WTC11 (cell line): ENCODE measurements at regions not wholly inside any gene's neighbourhood (a gene's known extent, or its start where the extent isn't known, plus 50 kb on each side); places are given as distances from the start of the nearest gene placed in this dataset.

Source experiments
- ATAC-seq: fragments of 200-7000 bp; cut with Tn5 transposase; 2 replicates; pipeline ENCODE4 v1.10.0; 2021; ENCODE audit warnings: mild to moderate bottlenecking, moderate library complexity
- CTCF ChIA-PET: fragments of 300-600 bp; sonication (Branson Sonifier 250); formaldehyde crosslinking; loops from one replicate; lab custom pipeline; 2021; ENCODE audit warnings: antibody characterized with exemption; lab: Charles Lee
- POLR2A ChIA-PET: fragments of 350-600 bp; sonication (Branson Sonifier 250); formaldehyde crosslinking; loops from one replicate; lab custom pipeline; 2021; ENCODE audit warnings: antibody characterized with exemption; lab: Charles Lee
- DNase-seq: peaks from one replicate; pipeline ENCODE4 v3.0.0; 2021; ENCODE audit warnings: low spot score
- H3K27ac Mint-ChIP-seq: 2 replicates; pipeline ENCODE4 v1.8.0; 2021; ENCODE audit warnings: mixed read lengths
- H3K27me3 Mint-ChIP-seq: 2 replicates; pipeline ENCODE4 v1.8.0; 2021; ENCODE audit warnings: low read depth, mild to moderate bottlenecking, moderate library complexity, mixed read lengths
- H3K36me3 Mint-ChIP-seq: 2 replicates; pipeline ENCODE4 v1.8.0; 2021; ENCODE audit warnings: mixed read lengths
- H3K4me1 Mint-ChIP-seq: 2 replicates; pipeline ENCODE4 v1.8.0; 2022; ENCODE audit warnings: mixed read lengths
- H3K4me3 Mint-ChIP-seq: 2 replicates; pipeline ENCODE4 v1.8.0; 2021; ENCODE audit warnings: mild to moderate bottlenecking, moderate library complexity, mixed read lengths
- H3K9me3 Mint-ChIP-seq: 2 replicates; pipeline ENCODE4 v1.8.0; 2021; ENCODE audit warnings: mixed read lengths
- CBFB ChIP-seq: sonication (generic); formaldehyde crosslinking; IDR thresholded peaks from 2 replicates; pipeline ENCODE4 v1.8.1; 2022; ENCODE audit warnings: mild to moderate bottlenecking, low read depth, missing genetic modification reagents
- ELF4 ChIP-seq: sonication (generic); formaldehyde crosslinking; IDR thresholded peaks from 2 replicates; pipeline ENCODE4 v1.8.1; 2022; ENCODE audit warnings: low read depth, mild to moderate bottlenecking, moderate library complexity, missing genetic modification reagents
- FOXP4 ChIP-seq: sonication (generic); formaldehyde crosslinking; IDR thresholded peaks from 2 replicates; pipeline ENCODE4 v1.8.0; 2022; ENCODE audit warnings: mild to moderate bottlenecking, missing genetic modification reagents
- GABPB1 ChIP-seq: sonication (generic); formaldehyde crosslinking; IDR thresholded peaks from 2 replicates; pipeline ENCODE4 v1.8.1; 2023; ENCODE audit warnings: mild to moderate bottlenecking, missing genetic modification reagents
- MAX ChIP-seq: sonication (generic); formaldehyde crosslinking; IDR thresholded peaks from 2 replicates; pipeline ENCODE4 v1.8.0; 2022; ENCODE audit warnings: mild to moderate bottlenecking, missing genetic modification reagents
- MXD4 ChIP-seq: fragments of 250-450 bp; sonication (Bioruptor Pico); IDR thresholded peaks from 2 replicates; pipeline ENCODE4 v1.8.0; 2021; ENCODE audit warnings: mild to moderate bottlenecking, moderate library complexity, borderline replicate concordance
- NFATC4 ChIP-seq: fragments of 250-450 bp; sonication (Bioruptor Pico); IDR thresholded peaks from 2 replicates; pipeline ENCODE4 v1.9.0; 2021; ENCODE audit warnings: mild to moderate bottlenecking
- NR2C2 ChIP-seq: sonication (generic); formaldehyde crosslinking; IDR thresholded peaks from 2 replicates; pipeline ENCODE4 v1.8.0; 2022; ENCODE audit warnings: mild to moderate bottlenecking, missing genetic modification reagents
- PRRX2 ChIP-seq: fragments of 250-450 bp; sonication (Bioruptor Pico); IDR thresholded peaks from 2 replicates; pipeline ENCODE4 v1.8.0; 2021; ENCODE audit warnings: mild to moderate bottlenecking
- ZNF396 ChIP-seq: fragments of 250-450 bp; sonication (Bioruptor Pico); IDR thresholded peaks from 2 replicates; pipeline ENCODE4 v1.8.0; 2021; ENCODE audit warnings: mild to moderate bottlenecking, moderate library complexity, borderline replicate concordance
- ZNF416 ChIP-seq: fragments of 250-450 bp; sonication (Bioruptor Pico); IDR thresholded peaks from 2 replicates; pipeline ENCODE4 v1.9.0; 2021; ENCODE audit warnings: mild to moderate bottlenecking, inconsistent platforms
- ZNF423 ChIP-seq: fragments of 250-450 bp; sonication (Bioruptor Pico); IDR thresholded peaks from 2 replicates; pipeline ENCODE4 v2.1.2; 2022; ENCODE audit warnings: mild to moderate bottlenecking, moderate library complexity
- ZNF532 ChIP-seq: fragments of 250-450 bp; sonication (Bioruptor Pico); IDR thresholded peaks from 2 replicates; pipeline ENCODE4 v1.9.0; 2021; ENCODE audit warnings: mild to moderate bottlenecking, borderline replicate concordance
- TF ChIP-seq, protein P1 (sequence below): sonication (generic); formaldehyde crosslinking; IDR thresholded peaks from 2 replicates; pipeline ENCODE4 v1.8.0; 2022; ENCODE audit warnings: mild to moderate bottlenecking, missing genetic modification reagents
- TF ChIP-seq, protein P2 (sequence below): fragments of 250-450 bp; sonication (Bioruptor Pico); IDR thresholded peaks from 2 replicates; pipeline ENCODE4 v1.9.0; 2021; ENCODE audit warnings: moderate library complexity, mild to moderate bottlenecking, inconsistent platforms, borderline replicate concordance
- TF ChIP-seq, protein P3 (sequence below): sonication (generic); formaldehyde crosslinking; conservative IDR thresholded peaks from 2 replicates; pipeline ENCODE4 v1.8.1; 2023; ENCODE audit warnings: mild to moderate bottlenecking, low read depth, missing genetic modification reagents, moderate library complexity
- TF ChIP-seq, protein P4 (sequence below): fragments of 250-450 bp; sonication (Bioruptor Pico); IDR thresholded peaks from 2 replicates; pipeline ENCODE4 v1.9.0; 2021; ENCODE audit warnings: mild to moderate bottlenecking

- H3K4me3 Mint-ChIP-seq = no peak overlapping the region
- no peaks in the 10 kb centered on the region for H3K4me1 Mint-ChIP-seq
- ChIA-PET POLR2A (no interaction called here), CTCF (no interaction called here)
- no peak overlapping the region for H3K27ac Mint-ChIP-seq
- no peak for TF ChIP-seq GABPB1 (CRISPR knock-in tag)
- TF ChIP-seq, protein P1, sequence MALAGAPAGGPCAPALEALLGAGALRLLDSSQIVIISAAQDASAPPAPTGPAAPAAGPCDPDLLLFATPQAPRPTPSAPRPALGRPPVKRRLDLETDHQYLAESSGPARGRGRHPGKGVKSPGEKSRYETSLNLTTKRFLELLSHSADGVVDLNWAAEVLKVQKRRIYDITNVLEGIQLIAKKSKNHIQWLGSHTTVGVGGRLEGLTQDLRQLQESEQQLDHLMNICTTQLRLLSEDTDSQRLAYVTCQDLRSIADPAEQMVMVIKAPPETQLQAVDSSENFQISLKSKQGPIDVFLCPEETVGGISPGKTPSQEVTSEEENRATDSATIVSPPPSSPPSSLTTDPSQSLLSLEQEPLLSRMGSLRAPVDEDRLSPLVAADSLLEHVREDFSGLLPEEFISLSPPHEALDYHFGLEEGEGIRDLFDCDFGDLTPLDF (CRISPR knock-in tag) = no peak
- TF ChIP-seq NR2C2 (CRISPR knock-in tag) = no peak
- TF ChIP-seq, protein P2, sequence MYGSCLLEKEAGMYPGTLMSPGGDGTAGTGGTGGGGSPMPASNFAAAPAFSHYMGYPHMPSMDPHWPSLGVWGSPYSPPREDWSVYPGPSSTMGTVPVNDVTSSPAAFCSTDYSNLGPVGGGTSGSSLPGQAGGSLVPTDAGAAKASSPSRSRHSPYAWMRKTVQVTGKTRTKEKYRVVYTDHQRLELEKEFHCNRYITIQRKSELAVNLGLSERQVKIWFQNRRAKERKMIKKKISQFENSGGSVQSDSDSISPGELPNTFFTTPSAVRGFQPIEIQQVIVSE = no peak
- no peak for TF ChIP-seq NFATC4 (CRISPR knock-in tag)
- TF ChIP-seq MAX = no peak
- TF ChIP-seq ZNF423 (CRISPR knock-in tag) = no peak
- no peak for TF ChIP-seq ELF4 (CRISPR knock-in tag)
- no peak for TF ChIP-seq MXD4 (CRISPR knock-in tag)
- DNase-seq (no peak), ATAC-seq (no peak)
- H3K36me3 Mint-ChIP-seq = 0 out of 2 replicates have a peak, but pooled peaks cover 4% of the 10 kb centered on the region
- peaks cover 5% of the 10 kb centered on the region for H3K27me3 Mint-ChIP-seq
- H3K9me3 Mint-ChIP-seq = peaks cover 29% of the 10 kb centered on the region
Measured at GRCh38 chr12:115588131-115588530, 689.4 kb downstream of the MED13L start.

DNA sequence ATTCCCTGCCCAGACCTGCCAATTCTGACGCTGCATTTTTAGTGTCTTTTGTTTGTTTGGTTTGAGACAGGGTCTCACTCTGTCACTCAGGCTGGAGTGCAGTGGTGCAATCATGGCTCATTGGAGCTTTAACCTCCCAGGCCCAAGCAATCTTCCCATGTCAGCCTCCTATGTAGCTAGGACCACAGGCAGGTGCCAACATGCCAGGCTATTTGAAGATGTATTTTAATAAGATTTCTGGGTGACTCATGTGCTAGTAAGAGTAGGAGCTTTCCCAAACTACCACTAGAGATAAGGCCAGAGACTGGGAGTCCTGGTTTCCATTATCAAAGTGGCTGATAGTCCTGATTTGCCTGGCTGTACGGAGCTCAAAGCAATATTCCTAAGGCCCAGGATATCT, 693.3 kb downstream of the MED13L start:
- no peaks in the 10 kb centered on the region for H3K36me3 Mint-ChIP-seq
- CTCF ChIA-PET = no interaction called here
- H3K27me3 Mint-ChIP-seq = no peaks in the 10 kb centered on the region
- ATAC-seq (no peak), DNase-seq (no peak)
- POLR2A ChIA-PET = no interaction called here
- no peaks in the 10 kb centered on the region for H3K4me1 Mint-ChIP-seq
- no peak overlapping the region for H3K27ac Mint-ChIP-seq
- TF ChIP-seq ZNF396 (CRISPR knock-in tag) = no peak
- TF ChIP-seq FOXP4 = no peak
- H3K4me3 Mint-ChIP-seq = no peak overlapping the region
- peaks cover 12% of the 10 kb centered on the region for H3K9me3 Mint-ChIP-seq

DNA sequence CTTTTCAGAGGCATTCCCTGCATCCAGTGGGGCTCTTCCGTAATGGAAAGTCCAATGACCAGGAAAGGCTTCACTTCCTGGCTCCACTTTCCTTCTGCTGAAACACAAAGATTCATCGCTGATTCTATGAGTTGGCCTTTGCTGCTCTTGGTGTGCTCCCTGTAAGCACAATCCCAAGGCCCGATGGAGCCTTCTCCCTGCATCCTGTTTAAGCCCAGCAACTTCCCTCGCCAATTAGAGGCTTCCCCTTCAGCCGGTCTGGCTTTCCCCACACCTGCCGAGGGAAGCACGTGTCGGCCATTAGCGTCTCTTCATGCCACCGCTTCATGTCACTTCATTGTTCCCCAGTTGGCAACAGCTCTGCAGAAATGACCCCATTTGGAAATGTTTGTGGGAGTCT, 693.9 kb downstream of the MED13L start:
- CTCF ChIA-PET = no interaction called here
- POLR2A ChIA-PET = no interaction called here
- Mint-ChIP-seq H3K4me3 (no peak overlapping the region), H3K4me1 (no peaks in the 10 kb centered on the region), H3K36me3 (no peaks in the 10 kb centered on the region), H3K9me3 (peaks cover 9% of the 10 kb centered on the region), H3K27me3 (no peaks in the 10 kb centered on the region), H3K27ac (no peak overlapping the region)
- DNase-seq (no peak), ATAC-seq (no peak)
- TF ChIP-seq ZNF532 (no peak), ZNF416 (CRISPR knock-in tag) (no peak), CBFB (CRISPR knock-in tag) (no peak), PRRX2 (CRISPR knock-in tag) (no peak)
- TF ChIP-seq, protein P3, sequence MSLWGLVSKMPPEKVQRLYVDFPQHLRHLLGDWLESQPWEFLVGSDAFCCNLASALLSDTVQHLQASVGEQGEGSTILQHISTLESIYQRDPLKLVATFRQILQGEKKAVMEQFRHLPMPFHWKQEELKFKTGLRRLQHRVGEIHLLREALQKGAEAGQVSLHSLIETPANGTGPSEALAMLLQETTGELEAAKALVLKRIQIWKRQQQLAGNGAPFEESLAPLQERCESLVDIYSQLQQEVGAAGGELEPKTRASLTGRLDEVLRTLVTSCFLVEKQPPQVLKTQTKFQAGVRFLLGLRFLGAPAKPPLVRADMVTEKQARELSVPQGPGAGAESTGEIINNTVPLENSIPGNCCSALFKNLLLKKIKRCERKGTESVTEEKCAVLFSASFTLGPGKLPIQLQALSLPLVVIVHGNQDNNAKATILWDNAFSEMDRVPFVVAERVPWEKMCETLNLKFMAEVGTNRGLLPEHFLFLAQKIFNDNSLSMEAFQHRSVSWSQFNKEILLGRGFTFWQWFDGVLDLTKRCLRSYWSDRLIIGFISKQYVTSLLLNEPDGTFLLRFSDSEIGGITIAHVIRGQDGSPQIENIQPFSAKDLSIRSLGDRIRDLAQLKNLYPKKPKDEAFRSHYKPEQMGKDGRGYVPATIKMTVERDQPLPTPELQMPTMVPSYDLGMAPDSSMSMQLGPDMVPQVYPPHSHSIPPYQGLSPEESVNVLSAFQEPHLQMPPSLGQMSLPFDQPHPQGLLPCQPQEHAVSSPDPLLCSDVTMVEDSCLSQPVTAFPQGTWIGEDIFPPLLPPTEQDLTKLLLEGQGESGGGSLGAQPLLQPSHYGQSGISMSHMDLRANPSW (CRISPR knock-in tag) = no peak
- TF ChIP-seq, protein P4, sequence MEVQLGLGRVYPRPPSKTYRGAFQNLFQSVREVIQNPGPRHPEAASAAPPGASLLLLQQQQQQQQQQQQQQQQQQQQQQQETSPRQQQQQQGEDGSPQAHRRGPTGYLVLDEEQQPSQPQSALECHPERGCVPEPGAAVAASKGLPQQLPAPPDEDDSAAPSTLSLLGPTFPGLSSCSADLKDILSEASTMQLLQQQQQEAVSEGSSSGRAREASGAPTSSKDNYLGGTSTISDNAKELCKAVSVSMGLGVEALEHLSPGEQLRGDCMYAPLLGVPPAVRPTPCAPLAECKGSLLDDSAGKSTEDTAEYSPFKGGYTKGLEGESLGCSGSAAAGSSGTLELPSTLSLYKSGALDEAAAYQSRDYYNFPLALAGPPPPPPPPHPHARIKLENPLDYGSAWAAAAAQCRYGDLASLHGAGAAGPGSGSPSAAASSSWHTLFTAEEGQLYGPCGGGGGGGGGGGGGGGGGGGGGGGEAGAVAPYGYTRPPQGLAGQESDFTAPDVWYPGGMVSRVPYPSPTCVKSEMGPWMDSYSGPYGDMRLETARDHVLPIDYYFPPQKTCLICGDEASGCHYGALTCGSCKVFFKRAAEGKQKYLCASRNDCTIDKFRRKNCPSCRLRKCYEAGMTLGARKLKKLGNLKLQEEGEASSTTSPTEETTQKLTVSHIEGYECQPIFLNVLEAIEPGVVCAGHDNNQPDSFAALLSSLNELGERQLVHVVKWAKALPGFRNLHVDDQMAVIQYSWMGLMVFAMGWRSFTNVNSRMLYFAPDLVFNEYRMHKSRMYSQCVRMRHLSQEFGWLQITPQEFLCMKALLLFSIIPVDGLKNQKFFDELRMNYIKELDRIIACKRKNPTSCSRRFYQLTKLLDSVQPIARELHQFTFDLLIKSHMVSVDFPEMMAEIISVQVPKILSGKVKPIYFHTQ (CRISPR knock-in tag) = no peak
